GM21528 (cell line): ENCODE measurements at regions not wholly inside any gene's neighbourhood (a gene's known extent, or its start where the extent isn't known, plus 50 kb on each side); places are given as distances from the start of the nearest gene placed in this dataset.

Experiments used
- ATAC-seq: cut with Tn5 transposase; IDR thresholded peaks from one replicate; pipeline ENCODE4 v1.9.1; 2021; ENCODE audit warnings: mild to moderate bottlenecking, moderate library complexity; ENCODE audit not compliant: unreplicated experiment, low FRiP score

GRCh38 chr11:43574949-43575912 is 105.3 kb upstream of the HSD17B12 start:
- no peak for ATAC-seq

- ATAC-seq, result no peak
These were observed 104.6 kb upstream of the HSD17B12 start for GRCh38 chr11:43575913-43576310.

- ATAC-seq, result no peak
These were observed 104.2 kb upstream of the HSD17B12 start for GRCh38 chr11:43576320-43576802.

- no peak for ATAC-seq
These were observed 103.6 kb upstream of the HSD17B12 start for GRCh38 chr11:43576803-43577521.

GRCh38 chr11:43577566-43578264 is 102.8 kb upstream of the HSD17B12 start:
- ATAC-seq, result no peak

GRCh38 chr11:43578346-43579170 is 102.0 kb upstream of the HSD17B12 start:
- no peak for ATAC-seq

GRCh38 chr11:43579171-43579918 is 101.2 kb upstream of the HSD17B12 start:
- peak; percentile 61 for ATAC-seq

GRCh38 chr11:43579919-43580276 is 100.6 kb upstream of the HSD17B12 start:
- ATAC-seq, result no peak

GRCh38 chr11:43580735-43581369 is 99.7 kb upstream of the HSD17B12 start:
- no peak for ATAC-seq

GRCh38 chr11:43581370-43582023 is 99.0 kb upstream of the HSD17B12 start:
- ATAC-seq, result no peak

- ATAC-seq, result no peak
These were observed 98.3 kb upstream of the HSD17B12 start for GRCh38 chr11:43582024-43582862.

GRCh38 chr11:43582863-43583462 is 97.6 kb upstream of the HSD17B12 start:
- no peak for ATAC-seq

GRCh38 chr11:43583548-43583947 is 97.0 kb upstream of the HSD17B12 start:
- ATAC-seq, result no peak

- no peak for ATAC-seq
These were observed 94.5 kb upstream of the HSD17B12 start for GRCh38 chr11:43585877-43586608.

GRCh38 chr11:43589601-43590250 is 90.8 kb upstream of the HSD17B12 start:
- ATAC-seq, result no peak

GRCh38 chr11:43601511-43601910 is 79.0 kb upstream of the HSD17B12 start:
- no peak for ATAC-seq
